Caco-2 (cell line): ENCODE measurements at regions not wholly inside any gene's neighbourhood (a gene's known extent, or its start where the extent isn't known, plus 50 kb on each side); places are given as distances from the start of the nearest gene placed in this dataset.

Experiments used
- BruUV-seq: library from RNA; stranded (reverse); fragments of 400-500 nt; replicated peaks from 2 replicates; lab custom pipeline; 2021; lab: Mats Ljungman, UMichigan
- CTCF ChIA-PET: fragments of 300-600 bp; sonication (Branson Sonifier 250); formaldehyde crosslinking; loops from one replicate; lab custom pipeline; 2022; ENCODE audit warnings: antibody characterized with exemption; lab: Charles Lee
- POLR2A ChIA-PET: fragments of 300-600 bp; sonication (Branson Sonifier 250); formaldehyde crosslinking; loops from one replicate; lab custom pipeline; 2022; ENCODE audit warnings: antibody characterized with exemption; lab: Charles Lee
- DNase-seq, 2 experiments: peaks; one replicate each; pipeline versions ENCODE4 v3.0.0 to v3.0.0-alpha.2; 2020 to 2022
- H3K27me3 ChIP-seq: replicated peaks from 2 replicates; pipeline ENCODE4 v1.6.0; 2011; ENCODE audit warnings: low read length; ENCODE audit not compliant: control insufficient read depth, insufficient read depth
- H3K36me3 ChIP-seq: 2 replicates; pipeline ENCODE4 v1.5.1; 2011; ENCODE audit warnings: low read length; ENCODE audit not compliant: control insufficient read depth, insufficient read depth
- H3K4me1 ChIP-seq: fragments of 250-450 bp; sonication (Bioruptor Pico); 2 replicates; pipeline ENCODE4 v1.5.1; 2020; ENCODE audit warnings: mild to moderate bottlenecking
- H3K4me3 ChIP-seq: 2 replicates; pipeline ENCODE4 v1.5.1; 2011; ENCODE audit warnings: low read depth, mild to moderate bottlenecking, control low read depth, low read length
- H3K9me3 ChIP-seq: fragments of 250-450 bp; sonication (Bioruptor Pico); 2 replicates; pipeline ENCODE4 v1.5.1; 2020; ENCODE audit warnings: mild to moderate bottlenecking, moderate library complexity
- H3K27ac Mint-ChIP-seq: one replicate; pipeline ENCODE4 v1.8.0; 2022; ENCODE audit warnings: mixed read lengths; ENCODE audit not compliant: unreplicated experiment
- H3K27me3 Mint-ChIP-seq: one replicate; pipeline ENCODE4 v1.8.0; 2022; ENCODE audit warnings: mixed read lengths; ENCODE audit not compliant: insufficient read depth, unreplicated experiment
- H3K36me3 Mint-ChIP-seq: one replicate; pipeline ENCODE4 v1.8.0; 2022; ENCODE audit warnings: mild to moderate bottlenecking, mixed read lengths; ENCODE audit not compliant: insufficient read depth, unreplicated experiment
- H3K4me1 Mint-ChIP-seq: one replicate; pipeline ENCODE4 v1.8.0; 2022; ENCODE audit warnings: low read depth, mixed read lengths; ENCODE audit not compliant: unreplicated experiment
- H3K4me3 Mint-ChIP-seq: one replicate; pipeline ENCODE4 v1.8.0; 2022; ENCODE audit warnings: mild to moderate bottlenecking, moderate library complexity, mixed read lengths; ENCODE audit not compliant: unreplicated experiment
- H3K9me3 Mint-ChIP-seq: one replicate; pipeline ENCODE4 v1.8.0; 2022; ENCODE audit warnings: mixed read lengths; ENCODE audit not compliant: unreplicated experiment
- intact Hi-C: fragments of 100-400 bp; cut with micrococcal nuclease; formaldehyde crosslinking; loops from one replicate; pipeline ENCODE4 v1.10.0; 2022; ENCODE audit not compliant: unreplicated experiment
- TF ChIP-seq, protein P1 (sequence below), 2 experiments: fragments of 200-600 bp in 1 of 2; IDR thresholded peaks; 1 replicate in 1 of 2; 2 replicates in 1 of 2; pipeline versions ENCODE4 v1.5.1 to v1.8.0; 2011 to 2022; ENCODE audit warnings: antibody characterized with exemption in 1 of 2, control low read depth in 1 of 2, inconsistent platforms in 1 of 2, low read depth in 1 of 2, low read length in 1 of 2, mild to moderate bottlenecking in 1 of 2, moderate library complexity in 1 of 2; ENCODE audit not compliant: insufficient read depth in 1 of 2, severe bottlenecking in 1 of 2, unreplicated experiment in 1 of 2

DNA sequence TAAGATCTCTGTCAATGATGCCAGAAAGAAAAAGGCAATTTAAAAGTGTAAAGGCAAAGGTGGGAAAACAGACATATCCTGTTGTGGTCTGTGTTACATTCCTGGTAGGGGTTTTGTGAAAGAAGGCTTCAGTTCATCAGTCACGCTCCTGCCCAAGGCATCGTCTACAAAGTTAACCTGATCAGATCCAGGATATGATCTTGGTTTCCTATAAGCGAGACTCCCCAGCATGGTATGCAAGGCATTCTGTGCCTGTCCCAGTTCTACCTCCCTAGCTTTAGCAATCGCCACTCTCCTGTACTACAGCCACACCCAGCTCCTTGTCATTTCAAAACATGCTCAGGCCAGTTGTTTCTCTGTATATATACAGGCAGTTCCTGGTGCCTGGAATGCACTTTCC, 58.0 kb upstream of the PTPN3 start:
- H3K9me3 Mint-ChIP-seq, result no peaks in the 10 kb centered on the region
- ChIA-PET CTCF (interaction anchor here (1.0 kb wide), 1 partner anchor 31 kb away, joined by 4 read pairs; no protein-coding TSS in a partner anchor), POLR2A (no interaction called here)
- H3K4me1 Mint-ChIP-seq, result peaks cover 14% of the 10 kb centered on the region
- peaks cover 5% of the 10 kb centered on the region for H3K36me3 Mint-ChIP-seq
- H3K4me3 ChIP-seq, result no peak overlapping the region
- no peak overlapping the region for H3K27ac Mint-ChIP-seq
- no peaks in the 10 kb centered on the region for H3K9me3 ChIP-seq
- no peaks in the 10 kb centered on the region for H3K27me3 ChIP-seq
- intact Hi-C loops, result no loop called here
- H3K36me3 ChIP-seq, result no peaks in the 10 kb centered on the region
- peaks cover 9% of the 10 kb centered on the region for H3K27me3 Mint-ChIP-seq
- BruUV-seq, result no TSS peak
- H3K4me1 ChIP-seq, result peaks cover 10% of the 10 kb centered on the region; the same call in 1 of the 2 replicates
- no peak overlapping the region for H3K4me3 Mint-ChIP-seq
- peak; percentile 43 to 80 for DNase-seq
- TF ChIP-seq, protein P1, sequence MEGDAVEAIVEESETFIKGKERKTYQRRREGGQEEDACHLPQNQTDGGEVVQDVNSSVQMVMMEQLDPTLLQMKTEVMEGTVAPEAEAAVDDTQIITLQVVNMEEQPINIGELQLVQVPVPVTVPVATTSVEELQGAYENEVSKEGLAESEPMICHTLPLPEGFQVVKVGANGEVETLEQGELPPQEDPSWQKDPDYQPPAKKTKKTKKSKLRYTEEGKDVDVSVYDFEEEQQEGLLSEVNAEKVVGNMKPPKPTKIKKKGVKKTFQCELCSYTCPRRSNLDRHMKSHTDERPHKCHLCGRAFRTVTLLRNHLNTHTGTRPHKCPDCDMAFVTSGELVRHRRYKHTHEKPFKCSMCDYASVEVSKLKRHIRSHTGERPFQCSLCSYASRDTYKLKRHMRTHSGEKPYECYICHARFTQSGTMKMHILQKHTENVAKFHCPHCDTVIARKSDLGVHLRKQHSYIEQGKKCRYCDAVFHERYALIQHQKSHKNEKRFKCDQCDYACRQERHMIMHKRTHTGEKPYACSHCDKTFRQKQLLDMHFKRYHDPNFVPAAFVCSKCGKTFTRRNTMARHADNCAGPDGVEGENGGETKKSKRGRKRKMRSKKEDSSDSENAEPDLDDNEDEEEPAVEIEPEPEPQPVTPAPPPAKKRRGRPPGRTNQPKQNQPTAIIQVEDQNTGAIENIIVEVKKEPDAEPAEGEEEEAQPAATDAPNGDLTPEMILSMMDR (IDR thresholded peaks at IDR 0.05; ENCODE audit: insufficient read depth in 1 of 2, low read depth in 1 of 2, low read length in 1 of 2, severe bottlenecking in 1 of 2, unreplicated experiment in 1 of 2), result no peak

DNA sequence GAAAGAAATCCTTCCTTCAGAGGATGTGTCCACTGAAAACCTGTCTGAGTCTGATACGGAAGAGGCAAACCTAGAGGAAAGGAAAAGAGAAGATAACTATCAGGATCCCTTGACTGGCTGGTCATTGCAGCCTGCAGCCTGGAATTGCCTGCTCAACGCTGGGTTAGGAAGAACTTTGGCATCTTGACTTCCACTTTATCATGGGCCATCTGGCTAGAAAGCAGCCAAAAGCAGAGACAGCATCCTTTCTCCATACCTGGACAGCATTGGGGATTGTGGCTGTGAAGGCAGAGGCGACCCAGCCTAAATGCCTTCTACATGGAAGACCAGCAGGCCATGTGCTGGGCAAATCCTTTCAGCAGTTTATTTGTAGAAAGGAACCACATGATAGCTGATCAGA, 58.7 kb upstream of the PTPN3 start:
- Mint-ChIP-seq H3K4me1 (peaks cover 18% of the 10 kb centered on the region), H3K27ac (peak overlapping the region; percentile 9), H3K27me3 (peaks cover 3% of the 10 kb centered on the region), H3K9me3 (no peaks in the 10 kb centered on the region), H3K4me3 (no peak overlapping the region), H3K36me3 (peaks cover 5% of the 10 kb centered on the region)
- ChIA-PET CTCF (interaction anchor here (1.0 kb wide), 1 partner anchor 32 kb away, joined by 4 read pairs; no protein-coding TSS in a partner anchor), POLR2A (no interaction called here)
- H3K4me3 ChIP-seq, result no peak overlapping the region
- TF ChIP-seq, protein P1 (IDR thresholded peaks at IDR 0.05; ENCODE audit: insufficient read depth in 1 of 2, low read depth in 1 of 2, low read length in 1 of 2, severe bottlenecking in 1 of 2, unreplicated experiment in 1 of 2), result no peak
- H3K4me1 ChIP-seq, result peaks cover 10% of the 10 kb centered on the region; the same call in 1 of the 2 replicates
- H3K27me3 ChIP-seq, result no peaks in the 10 kb centered on the region
- no peaks in the 10 kb centered on the region for H3K36me3 ChIP-seq
- DNase-seq, result no peak
- no TSS peak for BruUV-seq
- no peaks in the 10 kb centered on the region for H3K9me3 ChIP-seq
- intact Hi-C loops, result no loop called here

DNA sequence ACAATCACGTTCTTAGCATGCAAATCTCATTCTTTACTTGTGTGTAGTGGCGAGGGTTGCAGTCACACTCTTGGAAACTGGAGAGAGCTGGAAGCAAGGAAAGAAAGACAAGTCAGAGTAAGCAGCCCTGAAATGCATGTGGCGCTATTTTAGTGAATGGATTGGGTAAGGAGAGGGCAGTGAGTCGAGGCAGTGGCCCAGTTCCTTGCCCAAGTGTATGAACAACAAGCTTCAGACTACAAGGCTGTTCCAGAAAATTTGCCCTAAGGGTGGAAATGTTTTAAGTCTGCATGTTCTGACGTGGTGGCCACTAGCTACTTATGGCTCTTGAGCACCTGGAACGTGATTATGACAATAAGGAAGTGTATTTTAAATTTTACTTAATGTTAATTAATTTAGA, 59.4 kb upstream of the PTPN3 start:
- H3K4me3 Mint-ChIP-seq, result no peak overlapping the region
- no peak overlapping the region for H3K4me3 ChIP-seq
- CTCF ChIA-PET, result no interaction called here
- H3K36me3 ChIP-seq, result no peaks in the 10 kb centered on the region
- no peaks in the 10 kb centered on the region for H3K9me3 ChIP-seq
- H3K9me3 Mint-ChIP-seq, result no peaks in the 10 kb centered on the region
- intact Hi-C loops, result no loop called here
- peaks cover 10% of the 10 kb centered on the region; the same call in 1 of the 2 replicates for H3K4me1 ChIP-seq
- H3K27me3 Mint-ChIP-seq, result peaks cover 6% of the 10 kb centered on the region
- BruUV-seq, result no TSS peak
- TF ChIP-seq, protein P1 (IDR thresholded peaks at IDR 0.05; ENCODE audit: insufficient read depth in 1 of 2, low read depth in 1 of 2, low read length in 1 of 2, severe bottlenecking in 1 of 2, unreplicated experiment in 1 of 2), result no peak
- DNase-seq, result no peak
- peak overlapping the region; percentile 9 for H3K27ac Mint-ChIP-seq
- H3K4me1 Mint-ChIP-seq, result peaks cover 18% of the 10 kb centered on the region
- H3K36me3 Mint-ChIP-seq, result peaks cover 5% of the 10 kb centered on the region
- POLR2A ChIA-PET, result no interaction called here
- no peaks in the 10 kb centered on the region for H3K27me3 ChIP-seq
